GM21447 (cell line): ENCODE measurements at regions not wholly inside any gene's neighbourhood (a gene's known extent, or its start where the extent isn't known, plus 50 kb on each side); places are given as distances from the start of the nearest gene placed in this dataset.
"Not testable (repeated sequence)": the region's sequence is repeated elsewhere in the genome, so short reads cannot be mapped to it uniquely, and the experiment has no call there.

Experiments
- ATAC-seq: cut with Tn5 transposase; IDR thresholded peaks from one replicate; pipeline ENCODE4 v1.9.1; 2021; ENCODE audit not compliant: unreplicated experiment

GRCh38 chr10:23493711-23494110 lies 54.8 kb downstream of the OTUD1 start:
- ATAC-seq, result no peak

GRCh38 chr10:23496727-23497126 lies 57.9 kb downstream of the OTUD1 start:
- ATAC-seq, result no peak

DNA sequence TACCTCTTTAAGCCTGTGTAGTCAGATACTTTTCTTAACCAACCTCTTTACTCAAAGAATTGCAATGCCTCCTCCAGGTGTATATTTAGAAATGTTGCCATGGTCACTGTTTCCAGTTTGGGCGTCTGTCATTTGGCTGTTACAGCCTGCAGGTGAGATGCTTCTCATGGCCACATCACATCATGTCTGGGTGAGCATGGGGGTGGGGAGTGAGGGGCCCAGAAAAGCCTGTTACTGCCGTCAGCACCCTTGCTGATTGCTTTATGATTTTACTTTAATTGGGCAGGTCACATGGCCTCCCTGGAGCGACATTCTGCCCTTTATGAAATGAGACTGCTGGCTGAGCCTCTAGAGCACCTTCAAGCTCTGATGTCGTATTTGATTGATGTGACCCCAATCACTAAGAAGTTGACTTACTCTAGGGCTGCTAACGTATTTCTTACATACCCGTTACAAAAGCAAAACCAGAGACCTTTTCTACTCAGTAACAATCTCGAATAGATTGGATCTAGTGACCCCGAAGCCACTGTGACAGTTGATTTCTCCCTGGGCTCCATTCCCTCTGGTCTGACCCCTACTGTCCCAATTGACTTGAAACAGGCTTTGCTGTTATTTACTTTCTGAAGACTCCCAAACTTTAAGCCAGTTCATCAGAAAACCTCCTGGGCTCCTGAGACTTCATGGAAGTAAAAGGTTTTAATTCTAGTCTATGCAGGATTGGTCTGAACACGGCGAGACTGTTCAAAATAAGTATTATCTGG lies 60.7 kb downstream of the OTUD1 start:
- no peak for ATAC-seq

DNA sequence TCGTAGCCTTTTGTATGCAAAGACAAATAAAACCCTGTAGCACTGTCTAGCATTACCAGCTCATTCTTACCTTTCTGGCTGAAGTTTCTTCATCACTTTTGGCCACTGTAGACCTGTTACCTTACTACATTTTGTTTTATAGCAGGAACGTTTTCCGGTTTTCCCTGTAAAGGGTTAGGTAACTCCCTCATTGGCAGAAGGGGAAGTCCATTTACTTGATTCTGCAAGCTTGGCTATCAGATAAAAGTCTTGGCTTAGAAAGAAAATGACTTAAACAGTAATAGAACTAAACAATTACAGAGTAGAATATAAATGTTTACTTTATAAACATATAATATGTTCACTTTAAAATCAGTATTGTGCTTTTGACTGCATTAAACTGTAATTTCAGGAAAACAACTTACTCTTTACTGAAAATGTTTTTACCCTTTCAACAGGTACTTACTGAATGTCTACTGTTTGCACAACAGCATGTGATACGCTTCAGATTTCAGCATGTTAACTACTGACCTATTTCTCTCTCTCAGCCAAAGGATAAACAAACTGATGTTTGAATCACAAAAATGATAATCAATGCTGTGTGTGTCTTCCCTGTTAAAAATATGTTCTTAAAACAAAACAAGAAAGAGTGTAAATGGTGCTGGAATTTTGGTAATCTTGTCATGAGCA lies 67.1 kb downstream of the OTUD1 start:
- ATAC-seq, result no peak

DNA sequence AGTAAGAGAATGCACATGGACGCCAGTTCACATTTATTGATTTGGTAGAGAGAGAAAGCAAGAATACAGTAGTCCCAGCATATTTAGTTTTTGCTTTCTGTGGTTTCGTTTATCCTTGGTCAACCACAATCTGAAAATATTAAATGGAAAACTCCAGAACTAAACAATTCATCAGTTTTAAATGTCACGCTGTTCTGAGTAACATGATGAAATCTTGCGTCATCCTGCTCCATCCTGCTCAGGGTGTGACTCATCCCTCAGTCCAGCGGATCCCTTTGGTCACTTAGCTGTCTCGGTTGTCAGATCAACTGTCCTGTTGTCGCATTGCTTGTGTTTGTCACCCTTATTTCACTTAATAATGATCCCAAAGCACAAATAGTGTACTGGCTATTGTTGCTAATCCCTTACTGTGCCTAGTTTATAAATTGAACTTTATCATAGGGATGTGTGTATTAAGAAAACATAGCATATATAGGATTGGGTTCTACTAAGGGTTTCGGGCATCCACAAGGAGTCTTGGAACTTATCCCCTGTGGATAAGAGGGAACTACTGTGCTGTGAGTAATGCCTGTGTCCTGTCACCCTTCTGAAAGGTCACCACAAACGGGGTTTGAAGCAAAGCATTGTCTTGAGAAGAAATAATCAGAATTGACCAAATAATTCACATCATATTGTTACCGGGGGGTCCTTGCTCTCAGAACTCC lies 73.6 kb downstream of the OTUD1 start:
- no peak for ATAC-seq

DNA sequence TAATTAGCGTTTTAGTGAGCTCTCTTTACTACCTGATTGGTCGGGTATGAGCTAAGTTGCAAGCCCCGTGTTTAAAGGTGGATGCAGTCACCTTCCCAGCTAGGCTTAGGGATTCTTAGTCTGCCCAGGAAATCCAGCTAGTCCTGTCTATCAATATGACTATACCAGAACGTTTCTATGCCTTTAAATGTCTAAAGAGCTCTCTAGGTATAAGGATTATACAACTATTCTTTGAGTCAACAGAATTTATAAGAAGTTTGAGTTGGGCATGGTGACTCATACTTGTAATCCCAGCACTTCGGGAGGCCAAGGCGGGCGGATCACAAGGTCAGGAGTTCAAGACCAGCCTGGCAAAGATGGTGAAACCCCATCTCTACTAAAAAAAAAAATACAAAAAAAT lies 74.7 kb downstream of the OTUD1 start:
- ATAC-seq, result not testable (repeated sequence)

DNA sequence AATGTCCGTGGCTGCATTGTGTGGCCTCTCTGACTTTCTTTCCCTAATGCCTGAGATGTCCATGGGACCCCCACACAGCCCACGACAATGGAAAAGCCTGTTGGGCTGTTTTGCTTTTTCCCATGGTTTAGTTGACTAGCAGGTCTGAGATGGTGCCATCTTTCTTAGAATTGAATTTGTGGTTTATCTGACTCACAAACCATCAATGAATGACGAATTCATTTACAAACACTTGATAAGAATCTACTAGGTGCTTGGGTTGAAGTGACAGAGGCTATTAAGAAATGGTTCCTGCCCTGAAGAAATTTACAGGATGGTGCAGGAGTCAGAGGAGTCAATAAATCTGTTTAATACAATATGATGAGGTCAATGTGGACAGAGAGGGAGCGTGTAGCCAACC lies 75.4 kb downstream of the OTUD1 start:
- no peak for ATAC-seq

DNA sequence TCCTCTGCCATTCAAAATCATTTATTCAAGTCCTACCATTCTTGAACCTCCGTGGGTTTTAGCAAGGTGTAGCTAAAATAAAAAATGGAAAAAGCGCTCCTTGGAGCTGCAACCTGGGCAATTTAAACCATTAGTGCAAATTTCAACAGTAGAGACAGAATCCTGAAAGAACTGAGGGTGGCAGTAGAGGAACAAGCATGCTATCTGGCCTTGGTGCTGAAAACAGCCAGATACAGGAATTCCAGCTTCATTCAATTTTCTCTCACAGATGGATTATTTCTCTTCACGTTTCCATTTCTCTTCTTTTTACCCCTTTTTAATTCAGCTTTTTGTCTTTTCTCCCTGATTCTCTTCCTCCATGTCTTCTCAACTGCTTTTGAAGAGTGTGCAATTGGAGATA lies 77.7 kb downstream of the OTUD1 start:
- ATAC-seq, result no peak

DNA sequence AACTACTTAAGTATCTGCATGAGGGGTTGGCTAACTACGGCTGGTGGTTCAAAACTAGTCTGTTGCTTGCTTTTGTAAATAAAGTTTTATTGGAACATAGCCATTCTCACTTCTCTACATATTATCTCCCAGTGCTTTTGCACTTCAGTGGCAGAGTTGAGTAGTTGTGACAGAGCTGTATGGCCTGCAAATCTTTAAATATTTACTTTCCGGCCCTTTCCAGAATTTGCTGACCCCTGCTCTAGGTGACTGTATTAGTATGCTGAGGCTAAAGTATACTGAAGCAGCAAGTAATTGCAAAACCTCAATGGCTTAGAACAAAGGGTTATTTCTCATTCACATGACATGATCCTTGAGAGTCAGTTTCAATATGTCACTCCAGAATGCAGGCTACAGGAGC lies 78.3 kb downstream of the OTUD1 start:
- ATAC-seq, result no peak

GRCh38 chr10:23521735-23522134 lies 82.9 kb downstream of the OTUD1 start:
- ATAC-seq, result no peak

DNA sequence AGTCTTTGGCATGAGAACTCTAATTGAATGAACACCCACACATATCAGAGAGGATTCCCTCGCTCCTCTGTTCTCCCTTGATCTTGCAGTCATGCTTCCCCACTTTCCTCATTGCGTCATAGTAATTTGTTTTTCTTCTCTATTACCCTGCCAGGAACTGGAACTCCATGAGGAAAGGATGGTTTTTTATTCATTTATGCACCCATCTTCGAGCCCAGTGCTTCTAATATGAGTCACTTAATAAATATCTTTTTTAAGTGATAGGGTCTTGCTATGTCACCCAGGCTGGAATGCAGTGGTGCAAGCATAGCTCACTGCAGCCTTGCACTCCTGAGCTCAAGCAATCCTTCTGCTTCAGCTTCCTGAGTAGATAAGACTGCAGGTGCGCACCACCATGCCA lies 83.5 kb downstream of the OTUD1 start:
- ATAC-seq, result no peak

- ATAC-seq, result no peak
Measured at GRCh38 chr10:23523251-23523650, 84.4 kb downstream of the OTUD1 start.

GRCh38 chr10:23525406-23525805 lies 86.5 kb downstream of the OTUD1 start:
- peak; percentile 58 for ATAC-seq

DNA sequence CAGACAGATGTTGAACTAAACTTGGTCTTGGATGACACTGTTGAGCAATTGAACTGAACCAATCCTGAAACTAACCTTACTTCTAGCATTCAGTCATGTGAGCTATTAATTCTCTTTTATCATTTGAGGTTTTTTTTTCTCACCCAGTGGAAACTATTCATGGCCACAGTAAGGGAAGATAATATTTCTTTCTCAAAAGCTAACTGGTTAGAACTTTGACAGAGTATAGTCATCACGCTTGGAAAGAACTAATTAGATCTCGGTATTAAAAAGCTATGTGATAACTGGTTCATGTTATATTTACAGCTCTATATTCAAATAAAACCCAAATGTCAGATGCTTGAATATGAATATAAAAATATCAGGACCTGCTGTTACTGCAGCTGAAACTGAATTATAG lies 89.5 kb downstream of the OTUD1 start:
- ATAC-seq, result no peak

- no peak for ATAC-seq
Measured at GRCh38 chr10:23529625-23530024, 90.8 kb downstream of the OTUD1 start.

GRCh38 chr10:23530079-23530478 lies 91.2 kb downstream of the OTUD1 start:
- no peak for ATAC-seq

- no peak for ATAC-seq
Measured at GRCh38 chr10:23533212-23533611, 94.3 kb downstream of the OTUD1 start.

DNA sequence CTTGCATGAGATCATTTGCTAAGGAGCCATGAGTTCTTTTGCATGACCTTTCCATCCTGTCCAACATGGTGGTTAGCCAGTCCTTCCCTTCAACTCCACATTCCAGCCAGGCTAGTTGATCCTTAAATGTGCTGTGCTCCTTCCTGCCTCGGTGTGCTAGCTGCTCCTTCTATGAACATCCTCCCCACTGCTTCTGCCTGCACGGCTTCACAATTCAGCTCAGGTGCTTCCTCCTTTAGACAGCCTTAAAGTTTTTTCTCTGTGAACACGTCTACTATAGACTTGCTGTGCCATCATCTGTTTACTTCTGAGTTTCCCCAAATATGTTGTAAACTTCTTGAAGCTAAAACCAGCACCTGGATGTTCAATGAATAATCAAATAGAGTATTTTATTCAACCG lies 95.5 kb downstream of the OTUD1 start:
- no peak for ATAC-seq

DNA sequence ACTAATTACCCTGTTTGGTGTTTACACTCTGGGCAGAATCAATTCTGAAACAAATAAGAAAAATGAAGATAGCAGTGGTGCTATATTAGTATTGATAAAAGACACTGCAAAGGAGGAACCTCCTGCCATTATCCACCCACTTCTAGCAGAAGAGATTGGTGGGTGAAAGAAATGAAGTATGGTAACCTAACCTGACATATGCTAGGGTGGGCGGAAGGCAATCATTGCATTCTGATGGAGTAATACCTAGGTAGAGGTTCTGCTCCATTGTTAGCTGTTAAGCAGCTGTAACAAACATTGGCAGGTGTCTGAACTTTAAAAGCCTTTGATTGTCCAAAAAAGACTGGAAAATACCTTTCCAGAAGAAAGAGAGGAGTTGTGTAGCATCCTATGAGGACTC lies 95.9 kb downstream of the OTUD1 start:
- ATAC-seq, result no peak

DNA sequence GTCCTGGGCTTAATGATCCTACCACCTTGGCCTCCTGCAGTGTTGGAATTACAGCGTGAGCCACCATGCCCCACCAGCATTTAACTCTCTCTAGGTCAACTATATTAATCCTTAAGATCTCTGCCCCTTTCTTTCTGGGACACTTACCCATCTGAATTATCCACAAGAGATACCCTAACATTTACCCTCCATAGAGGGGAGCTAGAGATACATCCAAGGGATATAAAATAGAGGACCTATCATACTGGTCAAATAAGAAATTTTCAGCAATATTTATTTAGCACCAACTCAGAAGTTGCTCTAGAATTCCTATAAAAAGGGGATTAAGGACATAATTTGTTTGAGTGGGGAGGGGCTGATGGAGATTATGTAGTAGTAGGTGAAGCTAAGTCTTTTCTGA lies 96.5 kb downstream of the OTUD1 start:
- no peak for ATAC-seq

GRCh38 chr10:23538968-23539367 lies 100.1 kb downstream of the OTUD1 start:
- ATAC-seq, result no peak

DNA sequence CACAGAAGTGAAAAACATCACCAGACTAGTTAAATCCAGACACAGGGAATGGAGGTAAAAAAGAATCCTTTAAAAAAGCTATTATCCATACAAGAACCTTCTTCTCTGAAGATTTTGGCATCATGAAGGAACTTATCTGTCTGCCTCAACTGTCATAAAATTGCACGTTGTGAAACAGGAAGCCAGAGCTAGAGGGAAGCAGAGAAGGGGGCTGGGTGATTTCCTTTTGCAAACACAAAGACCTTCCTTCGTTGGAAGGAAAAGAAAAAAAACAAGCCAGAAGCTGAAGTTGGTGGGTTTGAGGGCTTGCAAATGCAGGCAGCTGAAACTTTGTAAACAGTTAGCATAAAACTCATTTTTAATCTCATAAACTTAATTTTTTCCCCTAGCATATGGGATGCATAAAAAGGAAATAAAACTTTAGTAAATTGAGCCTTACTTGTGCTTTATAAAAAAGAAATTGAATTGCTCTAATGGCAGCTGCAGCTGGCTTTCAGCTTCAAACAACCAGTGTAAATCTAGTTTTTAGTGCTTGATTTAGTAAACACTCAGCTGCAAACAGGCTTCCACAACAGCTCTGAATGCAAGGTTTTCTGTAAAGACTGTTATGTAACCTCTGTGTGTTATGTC lies 101.6 kb downstream of the OTUD1 start:
- ATAC-seq, result no peak
